Gastroesophageal sphincter (tissue), 4 donors: ENCODE measurements at regions not wholly inside any gene's neighbourhood (a gene's known extent, or its start where the extent isn't known, plus 50 kb on each side); places are given as distances from the start of the nearest gene placed in this dataset.

ENCODE experiments used
- ATAC-seq: fragments of 150-250 bp; one replicate; pipeline ENCODE4 v1.9.1; 2016; ENCODE audit warnings: mild to moderate bottlenecking, moderate library complexity
- H3K27ac ChIP-seq, 4 donors: fragments of 200-600 bp; sonication (generic) in 3 of 4; 1 replicate in 3 of 4; 2 replicates in 1 of 4; pipeline ENCODE4 v1.5.1; 2016 to 2019
- H3K27me3 ChIP-seq: fragments of 200-600 bp; sonication (generic); one replicate; pipeline ENCODE4 v1.5.1; 2019
- H3K36me3 ChIP-seq, 2 donors: fragments of 200-600 bp; sonication (generic); one replicate each; pipeline ENCODE4 v1.5.1; 2019; ENCODE audit warnings: control low read depth in 1 of 2
- H3K4me1 ChIP-seq, 3 donors: fragments of 200-600 bp; sonication (generic); 1 replicate in 2 of 3; 2 replicates in 1 of 3; pipeline ENCODE4 v1.5.1; 2016 to 2019; ENCODE audit warnings: control low read depth in 2 of 3
- H3K4me3 ChIP-seq, 2 donors: fragments of 200-600 bp; sonication (generic); one replicate each; pipeline ENCODE4 v1.5.1; 2019; ENCODE audit warnings: mild to moderate bottlenecking in 1 of 2, moderate library complexity in 1 of 2
- H3K9me3 ChIP-seq, 3 donors: fragments of 200-600 bp; sonication (generic); one replicate each; pipeline ENCODE4 v1.5.1; 2017 to 2019; ENCODE audit warnings: control low read depth in 2 of 3
- EP300 ChIP-seq: sonication (generic); formaldehyde crosslinking; IDR thresholded peaks from one replicate; pipeline ENCODE4 v1.6.1; 2017; ENCODE audit warnings: antibody characterized with exemption, mild to moderate bottlenecking
- POLR2A ChIP-seq, 2 donors: fragments of 450-650 bp; IDR thresholded peaks; one replicate each; pipeline ENCODE4 v1.6.1; 2017; ENCODE audit warnings: antibody characterized with exemption in 2 of 2, mild to moderate bottlenecking in 2 of 2, moderate library complexity in 1 of 2
- POLR2AphosphoS5 ChIP-seq: sonication (generic); formaldehyde crosslinking; IDR thresholded peaks from one replicate; pipeline ENCODE4 v1.6.1; 2017; ENCODE audit warnings: antibody characterized with exemption
- WGBS, 2 donors: methylation state at CpG; one replicate each; pipeline ENCODE4 v1.1.5; 2018; ENCODE audit warnings: low coverage in 1 of 2; 5-methylcytosine and 5-hydroxymethylcytosine counted together
- TF ChIP-seq, protein P1 (sequence below), 4 experiments: fragments of 200-600 bp in 2 of 4; fragments of 450-650 bp in 2 of 4; sonication (generic) in 1 of 4; IDR thresholded peaks; one replicate each; pipeline ENCODE4 v1.5.1; 2017 to 2019; ENCODE audit warnings: antibody characterized with exemption in 4 of 4, mild to moderate bottlenecking in 2 of 4, moderate library complexity in 2 of 4

DNA sequence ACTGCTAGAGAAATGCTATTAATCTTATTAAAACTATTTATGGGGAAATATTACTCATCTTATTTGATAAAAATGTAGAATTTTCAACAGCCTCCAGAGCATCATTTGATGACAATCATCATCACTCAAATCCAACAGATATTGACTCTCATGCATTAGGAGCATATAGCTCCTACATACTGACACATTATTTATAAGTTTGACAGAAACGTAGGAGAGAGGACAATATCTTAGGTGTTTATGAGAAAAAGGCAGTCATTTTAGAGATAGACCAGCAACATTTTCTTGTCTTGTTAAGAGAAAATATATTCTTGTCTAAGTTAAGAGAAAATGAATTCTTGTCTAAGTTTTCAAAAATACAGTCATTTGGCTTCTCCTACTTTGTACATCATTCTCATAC is 2550.2 kb downstream of the PCDH7 start:
- H3K36me3 ChIP-seq, result no peaks in the 10 kb centered on the region
- 50 to 67% methylated on average over 1 of the region's 1 CpG for WGBS, 2 donors
- TF ChIP-seq POLR2AphosphoS5, result no peak
- no peak for TF ChIP-seq POLR2A (IDR thresholded peaks at IDR 0.05)
- TF ChIP-seq, protein P1, sequence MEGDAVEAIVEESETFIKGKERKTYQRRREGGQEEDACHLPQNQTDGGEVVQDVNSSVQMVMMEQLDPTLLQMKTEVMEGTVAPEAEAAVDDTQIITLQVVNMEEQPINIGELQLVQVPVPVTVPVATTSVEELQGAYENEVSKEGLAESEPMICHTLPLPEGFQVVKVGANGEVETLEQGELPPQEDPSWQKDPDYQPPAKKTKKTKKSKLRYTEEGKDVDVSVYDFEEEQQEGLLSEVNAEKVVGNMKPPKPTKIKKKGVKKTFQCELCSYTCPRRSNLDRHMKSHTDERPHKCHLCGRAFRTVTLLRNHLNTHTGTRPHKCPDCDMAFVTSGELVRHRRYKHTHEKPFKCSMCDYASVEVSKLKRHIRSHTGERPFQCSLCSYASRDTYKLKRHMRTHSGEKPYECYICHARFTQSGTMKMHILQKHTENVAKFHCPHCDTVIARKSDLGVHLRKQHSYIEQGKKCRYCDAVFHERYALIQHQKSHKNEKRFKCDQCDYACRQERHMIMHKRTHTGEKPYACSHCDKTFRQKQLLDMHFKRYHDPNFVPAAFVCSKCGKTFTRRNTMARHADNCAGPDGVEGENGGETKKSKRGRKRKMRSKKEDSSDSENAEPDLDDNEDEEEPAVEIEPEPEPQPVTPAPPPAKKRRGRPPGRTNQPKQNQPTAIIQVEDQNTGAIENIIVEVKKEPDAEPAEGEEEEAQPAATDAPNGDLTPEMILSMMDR (IDR thresholded peaks at IDR 0.05), result no peak
- TF ChIP-seq EP300, result no peak
- H3K27me3 ChIP-seq, result no peaks in the 10 kb centered on the region
- no peak for ATAC-seq
- no peaks in the 10 kb centered on the region for H3K9me3 ChIP-seq
- no peaks in the 10 kb centered on the region for H3K4me1 ChIP-seq
- no peak overlapping the region for H3K27ac ChIP-seq
- no peak overlapping the region for H3K4me3 ChIP-seq

DNA sequence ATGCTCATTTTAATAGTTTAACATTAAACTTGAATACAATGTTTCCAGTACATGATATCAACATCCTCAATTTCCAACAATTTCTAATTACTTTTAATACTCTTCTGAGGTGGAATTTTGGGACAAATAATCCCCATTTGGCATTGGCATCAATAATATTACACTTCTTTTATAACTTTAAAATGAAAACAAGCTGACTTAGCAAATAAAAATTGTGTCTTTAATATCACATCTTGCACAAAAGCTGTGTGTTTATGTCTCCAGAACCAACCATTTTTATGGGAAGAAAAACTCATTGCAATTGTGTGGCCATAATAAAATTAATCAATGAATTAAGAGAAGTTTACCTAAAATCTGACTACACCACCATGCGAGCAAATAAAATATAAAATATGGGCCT is 2552.6 kb downstream of the PCDH7 start:
- TF ChIP-seq EP300 (no peak), POLR2AphosphoS5 (no peak), POLR2A (IDR thresholded peaks at IDR 0.05) (no peak)
- TF ChIP-seq, protein P1 (IDR thresholded peaks at IDR 0.05), result no peak
- ATAC-seq, result no peak
- no peak overlapping the region for H3K4me3 ChIP-seq
- no peaks in the 10 kb centered on the region for H3K27me3 ChIP-seq
- no peaks in the 10 kb centered on the region for H3K4me1 ChIP-seq
- H3K9me3 ChIP-seq, result no peaks in the 10 kb centered on the region
- no peaks in the 10 kb centered on the region for H3K36me3 ChIP-seq
- H3K27ac ChIP-seq, result no peak overlapping the region
- WGBS, 2 donors, result 76 to 100% methylated on average over 1 of the region's 1 CpG

DNA sequence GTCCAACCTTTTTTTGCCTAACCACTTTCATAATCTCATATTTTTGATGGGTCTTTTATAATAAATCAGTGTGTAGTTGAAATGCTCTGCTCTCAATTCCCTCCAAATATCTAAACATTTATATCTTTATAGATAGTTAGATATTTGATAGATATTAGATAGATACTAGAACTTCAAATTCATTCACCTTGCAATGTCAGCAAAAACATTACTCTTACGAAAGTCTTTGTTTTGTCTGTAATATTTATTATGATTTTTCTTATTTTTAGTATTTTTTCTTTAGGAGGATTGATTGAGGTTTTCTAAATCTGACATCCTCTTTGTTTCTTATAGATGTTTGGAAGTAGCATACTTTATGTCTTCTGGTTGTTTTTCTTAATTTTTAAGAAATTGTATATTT is 2563.6 kb downstream of the PCDH7 start:
- Histone ChIP-seq H3K27me3 (no peaks in the 10 kb centered on the region), H3K36me3 (no peaks in the 10 kb centered on the region), H3K27ac (no peak overlapping the region), H3K4me3 (no peak overlapping the region), H3K9me3 (no peaks in the 10 kb centered on the region), H3K4me1 (no peaks in the 10 kb centered on the region)
- TF ChIP-seq EP300 (no peak), POLR2A (IDR thresholded peaks at IDR 0.05) (no peak), POLR2AphosphoS5 (no peak)
- TF ChIP-seq, protein P1 (IDR thresholded peaks at IDR 0.05), result no peak
- ATAC-seq, result no peak
- 86 to 88% methylated on average over 1 of the region's 1 CpG for WGBS, 2 donors

DNA sequence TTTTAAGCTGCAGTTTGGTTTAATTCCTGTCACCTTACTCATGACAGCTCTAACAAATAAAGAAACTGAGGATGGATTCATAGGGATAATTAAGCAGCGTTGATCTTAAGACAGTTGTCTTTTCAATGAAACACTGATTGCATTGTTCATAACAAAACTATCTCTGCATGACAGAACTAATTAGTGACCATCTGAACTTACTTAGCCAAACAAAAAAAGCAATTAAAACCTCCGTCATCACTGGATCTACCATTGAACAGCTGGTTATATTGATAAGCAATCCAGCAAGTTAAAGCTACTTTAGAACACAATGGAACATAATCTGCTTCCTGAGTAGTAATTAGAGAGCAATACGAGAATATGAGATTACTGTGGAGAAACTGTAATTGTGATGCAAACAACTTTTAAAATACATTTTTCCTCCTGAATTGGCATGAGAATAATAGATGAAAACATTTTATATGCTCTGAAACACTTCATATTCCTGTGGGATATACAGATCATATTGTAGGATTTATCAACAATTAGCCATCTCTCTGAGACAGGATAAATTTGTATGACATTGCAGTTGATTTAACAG is 2576.8 kb downstream of the PCDH7 start:
- H3K4me1 ChIP-seq, result no peaks in the 10 kb centered on the region
- H3K27me3 ChIP-seq, result no peaks in the 10 kb centered on the region
- no peak for ATAC-seq
- H3K4me3 ChIP-seq, result no peak overlapping the region
- H3K9me3 ChIP-seq, result no peaks in the 10 kb centered on the region
- TF ChIP-seq EP300 (no peak), POLR2A (IDR thresholded peaks at IDR 0.05) (no peak), POLR2AphosphoS5 (no peak)
- TF ChIP-seq, protein P1 (IDR thresholded peaks at IDR 0.05), result no peak
- H3K27ac ChIP-seq, result no peak overlapping the region
- no peaks in the 10 kb centered on the region for H3K36me3 ChIP-seq
- 39 to 72% methylated on average over 3 of the region's 3 CpGs for WGBS, 2 donors

DNA sequence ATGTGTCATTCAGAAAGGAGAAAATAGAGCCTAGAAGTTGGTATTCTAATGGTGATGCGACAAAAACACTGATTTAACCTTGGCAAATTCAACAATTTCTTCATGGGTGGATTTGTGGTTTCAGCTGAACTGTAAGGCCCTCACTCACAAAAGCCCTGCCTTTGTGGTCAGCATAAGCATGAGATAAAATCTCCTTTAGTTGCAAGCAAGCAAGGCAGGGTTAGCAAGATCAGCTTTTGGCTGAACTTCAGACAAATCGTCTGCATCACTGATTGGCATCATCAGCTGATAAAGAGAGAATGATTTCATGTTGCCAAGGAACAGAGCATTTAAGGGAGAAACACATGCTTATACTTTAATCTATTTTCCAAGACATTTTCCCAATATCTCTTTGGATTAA is 2582.2 kb downstream of the PCDH7 start:
- Histone ChIP-seq H3K4me3 (no peak overlapping the region), H3K36me3 (no peaks in the 10 kb centered on the region), H3K27me3 (no peaks in the 10 kb centered on the region), H3K9me3 (no peaks in the 10 kb centered on the region), H3K27ac (no peak overlapping the region), H3K4me1 (no peaks in the 10 kb centered on the region)
- TF ChIP-seq POLR2AphosphoS5 (no peak), POLR2A (IDR thresholded peaks at IDR 0.05) (no peak), EP300 (no peak)
- TF ChIP-seq, protein P1 (IDR thresholded peaks at IDR 0.05), result no peak
- no peak for ATAC-seq
- WGBS, 2 donors, result 65 to 81% methylated on average over 2 of the region's 2 CpGs
